Neutrophil (primary cell): ENCODE measurements at regions not wholly inside any gene's neighbourhood (a gene's known extent, or its start where the extent isn't known, plus 50 kb on each side); places are given as distances from the start of the nearest gene placed in this dataset.

ENCODE experiments used
- H3K27ac ChIP-seq: fragments of 200-600 bp; sonication (generic); 2 replicates; pipeline ENCODE4 v1.5.1; 2016; ENCODE audit warnings: mild to moderate bottlenecking, moderate library complexity
- H3K27me3 ChIP-seq: fragments of 200-600 bp; sonication (generic); 2 replicates; pipeline ENCODE4 v1.6.0; 2016; ENCODE audit warnings: mild to moderate bottlenecking
- H3K36me3 ChIP-seq: fragments of 200-600 bp; sonication (generic); 2 replicates; pipeline ENCODE4 v1.5.1; 2017
- H3K4me1 ChIP-seq, 2 experiments: fragments of 200-600 bp in 1 of 2; sonication (generic) in 1 of 2; 1 replicate in 1 of 2; 2 replicates in 1 of 2; pipeline versions ENCODE4 v1.5.1 to v1.6.1; 2013 to 2016; ENCODE audit warnings: low read depth in 1 of 2, low read length in 1 of 2, mild to moderate bottlenecking in 1 of 2, moderate library complexity in 1 of 2; ENCODE audit not compliant: control insufficient read depth in 1 of 2, insufficient read depth in 1 of 2
- H3K4me3 ChIP-seq, 2 experiments: fragments of 200-600 bp in 1 of 2; sonication (generic) in 1 of 2; 1 replicate in 1 of 2; 2 replicates in 1 of 2; pipeline ENCODE4 v1.5.1; 2013 to 2016; ENCODE audit warnings: low read depth in 1 of 2, low read length in 1 of 2, mild to moderate bottlenecking in 1 of 2, moderate library complexity in 1 of 2
- H3K9me3 ChIP-seq: fragments of 200-600 bp; sonication (generic); 2 replicates; pipeline ENCODE4 v1.5.1; 2016
- CTCF ChIP-seq: fragments of 200-600 bp; sonication (generic); IDR thresholded peaks from 2 replicates; pipeline ENCODE4 v1.5.1; 2016; ENCODE audit warnings: antibody characterized with exemption

- Histone ChIP-seq H3K4me3 (no peak overlapping the region), H3K36me3 (no peaks in the 10 kb centered on the region), H3K27me3 (peaks cover 13% of the 10 kb centered on the region), H3K27ac (no peak overlapping the region), H3K9me3 (no peaks in the 10 kb centered on the region), H3K4me1 (no peaks in the 10 kb centered on the region)
- no peak for TF ChIP-seq CTCF
Measured at GRCh38 chr10:51005551-51005950, 68.7 kb upstream of the PRKG1 start.

GRCh38 chr10:51006686-51007085 is 67.6 kb upstream of the PRKG1 start:
- Histone ChIP-seq H3K36me3 (no peaks in the 10 kb centered on the region), H3K27ac (no peak overlapping the region), H3K27me3 (peaks cover 13% of the 10 kb centered on the region), H3K9me3 (no peaks in the 10 kb centered on the region), H3K4me3 (no peak overlapping the region), H3K4me1 (no peaks in the 10 kb centered on the region)
- TF ChIP-seq CTCF: no peak

- no peaks in the 10 kb centered on the region for H3K4me1 ChIP-seq
- no peak overlapping the region for H3K27ac ChIP-seq
- H3K36me3 ChIP-seq: no peaks in the 10 kb centered on the region
- TF ChIP-seq CTCF: no peak
- no peaks in the 10 kb centered on the region for H3K9me3 ChIP-seq
- peaks cover 13% of the 10 kb centered on the region for H3K27me3 ChIP-seq
- no peak overlapping the region for H3K4me3 ChIP-seq
Measured at GRCh38 chr10:51007781-51008180, 66.5 kb upstream of the PRKG1 start.

GRCh38 chr10:51008346-51008745 is 65.9 kb upstream of the PRKG1 start:
- H3K9me3 ChIP-seq: no peaks in the 10 kb centered on the region
- TF ChIP-seq CTCF: no peak

GRCh38 chr10:51010977-51011376 is 63.3 kb upstream of the PRKG1 start:
- no peaks in the 10 kb centered on the region for H3K9me3 ChIP-seq
- no peaks in the 10 kb centered on the region for H3K4me1 ChIP-seq
- peaks cover 13% of the 10 kb centered on the region for H3K27me3 ChIP-seq
- no peak for TF ChIP-seq CTCF
- no peak overlapping the region for H3K27ac ChIP-seq
- H3K4me3 ChIP-seq: no peak overlapping the region
- no peaks in the 10 kb centered on the region for H3K36me3 ChIP-seq

More at GRCh38 chr10:51008346-51008745, 65.9 kb upstream of the PRKG1 start:
- Histone ChIP-seq H3K36me3 (no peaks in the 10 kb centered on the region), H3K4me1 (no peaks in the 10 kb centered on the region), H3K27me3 (peaks cover 13% of the 10 kb centered on the region), H3K4me3 (no peak overlapping the region), H3K27ac (no peak overlapping the region)

- peaks cover 10% of the 10 kb centered on the region for H3K27me3 ChIP-seq
- H3K9me3 ChIP-seq: no peaks in the 10 kb centered on the region
- H3K4me1 ChIP-seq: no peaks in the 10 kb centered on the region
- H3K36me3 ChIP-seq: no peaks in the 10 kb centered on the region
- H3K4me3 ChIP-seq: no peak overlapping the region
- TF ChIP-seq CTCF: no peak
- no peak overlapping the region for H3K27ac ChIP-seq
Measured at GRCh38 chr10:51012073-51012472, 62.2 kb upstream of the PRKG1 start.
